K562 (cell line): ENCODE measurements at regions not wholly inside any gene's neighbourhood (a gene's known extent, or its start where the extent isn't known, plus 50 kb on each side); places are given as distances from the start of the nearest gene placed in this dataset.

Experiments used
- ATAC-seq: fragments of 200-7000 bp; cut with Tn5 transposase; 3 replicates; pipeline ENCODE4 v1.9.1; 2020; ENCODE audit warnings: moderate library complexity
- BruUV-seq: library from RNA; stranded (reverse); fragments of 400-500 nt; replicated peaks from 2 replicates; lab custom pipeline; 2021; lab: Mats Ljungman, UMichigan
- CTCF ChIA-PET: fragments of 300-600 bp; formaldehyde crosslinking; extraction: SDS; loops from one replicate; lab custom pipeline; 2021; ENCODE audit warnings: low intra/inter-chr PET ratio; lab: Yijun Ruan, JAX
- POLR2A ChIA-PET: fragments of 300-600, 350-650 bp; sonication (Branson Sonifier 250); formaldehyde crosslinking; extraction: SDS; loops from one replicate; lab custom pipeline; 2021; ENCODE audit warnings: antibody characterized with exemption, inconsistent platforms; lab: Yijun Ruan, JAX
- DNase-seq, 4 experiments: peaks; one replicate each; pipeline versions ENCODE4 v3.0.0 to v3.0.0-alpha.2; 2011 to 2018; ENCODE audit warnings: low spot score in 3 of 4, mixed read lengths in 3 of 4; ENCODE audit errors: extremely low read depth in 1 of 4
- FAIRE-seq: peaks from 2 replicates; lab custom pipeline; 2011; peaks lifted over from hg19 to GRCh38; lab: Jason Lieb, UNC
- H2AFZ ChIP-seq: 2 replicates; pipeline ENCODE4 v1.6.0; 2011; ENCODE audit warnings: low read depth, low read length, control low read depth, inconsistent platforms
- H3K27ac ChIP-seq: fragments of 200-600 bp; 3 replicates; pipeline ENCODE4 v1.8.0; 2011; ENCODE audit warnings: low read depth, mild to moderate bottlenecking, control low read depth, inconsistent platforms, low read length, moderate library complexity, mixed read lengths; ENCODE audit errors: extremely low read depth
- H3K27me3 ChIP-seq, 2 experiments: fragments of 300-600 bp in 1 of 2; 2 replicates in 1 of 2; 3 replicates in 1 of 2; pipeline versions ENCODE4 v1.6.0 to v1.8.0; 2011; ENCODE audit warnings: inconsistent platforms in 2 of 2, low read length in 2 of 2, mild to moderate bottlenecking in 1 of 2, mixed read lengths in 1 of 2, moderate library complexity in 1 of 2; ENCODE audit not compliant: control insufficient read depth in 2 of 2, insufficient read depth in 2 of 2
- H3K36me3 ChIP-seq: fragments of 300-600 bp; 3 replicates; pipeline ENCODE4 v1.8.0; 2011; ENCODE audit warnings: mild to moderate bottlenecking, low read length, inconsistent platforms; ENCODE audit not compliant: control insufficient read depth, insufficient read depth
- H3K4me1 ChIP-seq, 2 experiments: fragments of 200-600 bp in 1 of 2; replicated peaks in 1 of 2; 2 replicates in 1 of 2; 3 replicates in 1 of 2; pipeline versions ENCODE4 v1.5.1 to v1.8.0; 2011; ENCODE audit warnings: inconsistent platforms in 2 of 2, low read length in 2 of 2, mild to moderate bottlenecking in 1 of 2, mixed read lengths in 1 of 2, moderate library complexity in 1 of 2; ENCODE audit not compliant: control insufficient read depth in 2 of 2, insufficient read depth in 2 of 2
- H3K4me2 ChIP-seq: 2 replicates; pipeline ENCODE4 v1.6.1; 2011; ENCODE audit warnings: low read length, control low read depth, inconsistent platforms, mixed read lengths; ENCODE audit not compliant: insufficient read depth
- H3K4me3 ChIP-seq: fragments of 200-600 bp; sonication (generic), shearing (Covaris generic); 2 replicates; pipeline ENCODE4 v1.5.1; 2016; ENCODE audit warnings: control low read depth, inconsistent platforms
- H3K79me2 ChIP-seq: fragments of 200-600 bp; 3 replicates; pipeline ENCODE4 v1.8.0; 2011; ENCODE audit warnings: low read length, inconsistent platforms; ENCODE audit not compliant: control insufficient read depth, insufficient read depth
- H3K9ac ChIP-seq, 2 experiments: 2 replicates each; pipeline versions ENCODE4 v1.6.0 to v1.6.1; 2011; ENCODE audit warnings: low read depth in 2 of 2, low read length in 2 of 2, control low read depth in 1 of 2, inconsistent platforms in 1 of 2, mild to moderate bottlenecking in 1 of 2, mixed read lengths in 1 of 2; ENCODE audit not compliant: insufficient read depth in 1 of 2
- H3K9me1 ChIP-seq: one replicate; pipeline ENCODE4 v1.6.0; 2011; ENCODE audit warnings: inconsistent platforms, mild to moderate bottlenecking, low read length, moderate library complexity; ENCODE audit not compliant: control insufficient read depth, insufficient read depth
- H3K9me3 ChIP-seq: replicated peaks from 2 replicates; pipeline ENCODE4 v1.5.1; 2011; ENCODE audit warnings: low read depth, low read length, inconsistent platforms; ENCODE audit not compliant: control insufficient read depth, insufficient read depth
- H4K20me1 ChIP-seq: replicated peaks from 2 replicates; pipeline ENCODE4 v1.6.1; 2011; ENCODE audit warnings: low read length, inconsistent platforms, mixed read lengths; ENCODE audit not compliant: control insufficient read depth, insufficient read depth
- BCOR ChIP-seq: fragments of 450-650 bp; IDR thresholded peaks from 2 replicates; pipeline ENCODE4 v1.6.1; 2016
- LARP7 ChIP-seq: fragments of 450-650 bp; IDR thresholded peaks from 2 replicates; pipeline ENCODE4 v1.6.1; 2016
- POLR3A ChIP-seq: IDR thresholded peaks from 2 replicates; pipeline ENCODE4 v1.6.1; 2011; ENCODE audit warnings: borderline replicate concordance, mild to moderate bottlenecking, moderate library complexity; ENCODE audit not compliant: insufficient read length, insufficient read depth; ENCODE audit errors: extremely low read depth
- RAD51 ChIP-seq: fragments of 450-650 bp; IDR thresholded peaks from 2 replicates; pipeline ENCODE4 v1.7.1; 2016; ENCODE audit warnings: low read depth, mild to moderate bottlenecking, borderline replicate concordance
- RBM34 ChIP-seq: fragments of 200-400 bp; formaldehyde crosslinking; IDR thresholded peaks from 2 replicates; pipeline ENCODE4 v1.6.1; 2018; ENCODE audit warnings: low read length, borderline replicate concordance; ENCODE audit not compliant: insufficient read depth
- SREBF1 ChIP-seq: fragments of 150-350 bp; IDR thresholded peaks from 2 replicates; pipeline ENCODE4 v1.6.1; 2014; ENCODE audit warnings: antibody characterized with exemption, low read depth, low read length, borderline replicate concordance
- ZNF23 ChIP-seq: fragments of 250-450 bp; sonication (Bioruptor Pico); IDR thresholded peaks from 2 replicates; pipeline ENCODE4 v1.4.0; 2020; ENCODE audit warnings: mild to moderate bottlenecking
- ZNF263 ChIP-seq: sonication (generic); formaldehyde crosslinking; IDR thresholded peaks from 2 replicates; pipeline ENCODE4 v1.8.0; 2022; ENCODE audit warnings: mild to moderate bottlenecking, missing genetic modification reagents, borderline replicate concordance
- ZNF76 ChIP-seq: fragments of 250-450 bp; sonication (Bioruptor Pico); IDR thresholded peaks from 2 replicates; pipeline ENCODE4 v1.4.0; 2020; ENCODE audit warnings: mild to moderate bottlenecking, moderate library complexity, borderline replicate concordance
- WGBS: fragments of 100-300 bp; shearing (Covaris generic); methylation state at CpG from one replicate; pipeline ENCODE4 v1.1.6; 2016; ENCODE audit warnings: low coverage, mixed read lengths; ENCODE audit not compliant: insufficient coverage; ENCODE audit errors: missing lambda C conversion rate; 5-methylcytosine and 5-hydroxymethylcytosine counted together
- in situ Hi-C: fragments of 300-500 bp; cut with MboI; formaldehyde crosslinking; loops from 4 replicates; pipeline ENCODE4 v1.15.0; 2018; ENCODE audit warnings: inconsistent platforms, mixed read lengths
- intact Hi-C: fragments of 100-400 bp; cut with micrococcal nuclease; formaldehyde crosslinking; loops from 2 replicates; pipeline ENCODE4 v1.14.2; 2022
- TF ChIP-seq, protein P1 (sequence below): fragments of 450-650 bp; IDR thresholded peaks from 2 replicates; pipeline ENCODE4 v1.7.1; 2018; ENCODE audit warnings: mild to moderate bottlenecking, low read depth; ENCODE audit not compliant: partially characterized antibody
- TF ChIP-seq, protein P2 (sequence below): fragments of 250-450 bp; sonication (Bioruptor Pico); IDR thresholded peaks from 2 replicates; pipeline ENCODE4 v1.8.0; 2022; ENCODE audit warnings: inconsistent platforms
- TF ChIP-seq, protein P3 (sequence below): fragments of 450-650 bp; IDR thresholded peaks from 2 replicates; pipeline ENCODE4 v1.6.1; 2016; ENCODE audit warnings: borderline replicate concordance

DNA sequence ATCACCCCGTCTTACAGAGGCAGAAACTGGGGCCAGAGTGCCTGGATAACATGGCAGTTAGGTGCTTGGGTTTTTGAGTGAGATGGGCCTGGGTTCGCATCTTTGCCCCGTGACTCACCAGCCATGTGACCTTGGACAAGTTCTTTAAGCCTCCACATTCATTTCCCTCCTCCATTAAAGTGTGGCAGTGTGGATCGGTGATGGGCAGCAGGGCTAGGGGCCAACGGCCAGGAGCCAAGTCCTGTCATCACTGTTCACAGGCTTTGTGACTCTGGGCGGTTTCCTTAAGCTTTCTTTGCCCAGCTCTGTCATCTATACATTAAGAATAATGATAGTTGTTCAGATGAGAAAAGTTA, 85.5 kb upstream of the PMEPA1 start:
- BruUV-seq: no TSS peak
- H3K36me3 ChIP-seq: no peaks in the 10 kb centered on the region
- in situ Hi-C loops: no loop called here
- CTCF ChIA-PET: no interaction called here
- no peaks in the 10 kb centered on the region for H3K9me3 ChIP-seq
- H3K9ac ChIP-seq: no peak overlapping the region
- no peaks in the 10 kb centered on the region for H3K4me1 ChIP-seq
- H2AFZ ChIP-seq: no peak overlapping the region
- POLR2A ChIA-PET: no interaction called here
- H3K27me3 ChIP-seq: peaks cover 5 to 40% of the 10 kb centered on the region in 2 experiments; a peak in 3 of 5 replicates
- FAIRE-seq: no peak
- no peak overlapping the region for H3K27ac ChIP-seq
- no peak overlapping the region for H3K4me2 ChIP-seq
- H3K9me1 ChIP-seq: no peaks in the 10 kb centered on the region
- no peak for ATAC-seq
- H3K79me2 ChIP-seq: no peaks in the 10 kb centered on the region
- intact Hi-C loops: no loop called here
- no peaks in the 10 kb centered on the region; the same call in 1 of the 2 replicates for H4K20me1 ChIP-seq
- 0% methylated on average over 6 of the region's 6 CpGs for WGBS
- H3K4me3 ChIP-seq: no peak overlapping the region
- DNase-seq: no peak
- TF ChIP-seq, protein P1, sequence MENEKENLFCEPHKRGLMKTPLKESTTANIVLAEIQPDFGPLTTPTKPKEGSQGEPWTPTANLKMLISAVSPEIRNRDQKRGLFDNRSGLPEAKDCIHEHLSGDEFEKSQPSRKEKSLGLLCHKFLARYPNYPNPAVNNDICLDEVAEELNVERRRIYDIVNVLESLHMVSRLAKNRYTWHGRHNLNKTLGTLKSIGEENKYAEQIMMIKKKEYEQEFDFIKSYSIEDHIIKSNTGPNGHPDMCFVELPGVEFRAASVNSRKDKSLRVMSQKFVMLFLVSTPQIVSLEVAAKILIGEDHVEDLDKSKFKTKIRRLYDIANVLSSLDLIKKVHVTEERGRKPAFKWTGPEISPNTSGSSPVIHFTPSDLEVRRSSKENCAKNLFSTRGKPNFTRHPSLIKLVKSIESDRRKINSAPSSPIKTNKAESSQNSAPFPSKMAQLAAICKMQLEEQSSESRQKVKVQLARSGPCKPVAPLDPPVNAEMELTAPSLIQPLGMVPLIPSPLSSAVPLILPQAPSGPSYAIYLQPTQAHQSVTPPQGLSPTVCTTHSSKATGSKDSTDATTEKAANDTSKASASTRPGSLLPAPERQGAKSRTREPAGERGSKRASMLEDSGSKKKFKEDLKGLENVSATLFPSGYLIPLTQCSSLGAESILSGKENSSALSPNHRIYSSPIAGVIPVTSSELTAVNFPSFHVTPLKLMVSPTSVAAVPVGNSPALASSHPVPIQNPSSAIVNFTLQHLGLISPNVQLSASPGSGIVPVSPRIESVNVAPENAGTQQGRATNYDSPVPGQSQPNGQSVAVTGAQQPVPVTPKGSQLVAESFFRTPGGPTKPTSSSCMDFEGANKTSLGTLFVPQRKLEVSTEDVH: no peak
- TF ChIP-seq, protein P2, sequence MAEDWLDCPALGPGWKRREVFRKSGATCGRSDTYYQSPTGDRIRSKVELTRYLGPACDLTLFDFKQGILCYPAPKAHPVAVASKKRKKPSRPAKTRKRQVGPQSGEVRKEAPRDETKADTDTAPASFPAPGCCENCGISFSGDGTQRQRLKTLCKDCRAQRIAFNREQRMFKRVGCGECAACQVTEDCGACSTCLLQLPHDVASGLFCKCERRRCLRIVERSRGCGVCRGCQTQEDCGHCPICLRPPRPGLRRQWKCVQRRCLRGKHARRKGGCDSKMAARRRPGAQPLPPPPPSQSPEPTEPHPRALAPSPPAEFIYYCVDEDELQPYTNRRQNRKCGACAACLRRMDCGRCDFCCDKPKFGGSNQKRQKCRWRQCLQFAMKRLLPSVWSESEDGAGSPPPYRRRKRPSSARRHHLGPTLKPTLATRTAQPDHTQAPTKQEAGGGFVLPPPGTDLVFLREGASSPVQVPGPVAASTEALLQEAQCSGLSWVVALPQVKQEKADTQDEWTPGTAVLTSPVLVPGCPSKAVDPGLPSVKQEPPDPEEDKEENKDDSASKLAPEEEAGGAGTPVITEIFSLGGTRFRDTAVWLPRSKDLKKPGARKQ: no peak
- TF ChIP-seq ZNF76 (CRISPR knock-in tag) (no peak), ZNF23 (CRISPR knock-in tag) (no peak), BCOR (no peak), ZNF263 (CRISPR knock-in tag) (no peak), SREBF1 (no peak), LARP7 (no peak), RAD51 (no peak), POLR3A (no peak), RBM34 (no peak)
- TF ChIP-seq, protein P3, sequence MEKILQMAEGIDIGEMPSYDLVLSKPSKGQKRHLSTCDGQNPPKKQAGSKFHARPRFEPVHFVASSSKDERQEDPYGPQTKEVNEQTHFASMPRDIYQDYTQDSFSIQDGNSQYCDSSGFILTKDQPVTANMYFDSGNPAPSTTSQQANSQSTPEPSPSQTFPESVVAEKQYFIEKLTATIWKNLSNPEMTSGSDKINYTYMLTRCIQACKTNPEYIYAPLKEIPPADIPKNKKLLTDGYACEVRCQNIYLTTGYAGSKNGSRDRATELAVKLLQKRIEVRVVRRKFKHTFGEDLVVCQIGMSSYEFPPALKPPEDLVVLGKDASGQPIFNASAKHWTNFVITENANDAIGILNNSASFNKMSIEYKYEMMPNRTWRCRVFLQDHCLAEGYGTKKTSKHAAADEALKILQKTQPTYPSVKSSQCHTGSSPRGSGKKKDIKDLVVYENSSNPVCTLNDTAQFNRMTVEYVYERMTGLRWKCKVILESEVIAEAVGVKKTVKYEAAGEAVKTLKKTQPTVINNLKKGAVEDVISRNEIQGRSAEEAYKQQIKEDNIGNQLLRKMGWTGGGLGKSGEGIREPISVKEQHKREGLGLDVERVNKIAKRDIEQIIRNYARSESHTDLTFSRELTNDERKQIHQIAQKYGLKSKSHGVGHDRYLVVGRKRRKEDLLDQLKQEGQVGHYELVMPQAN: no peak
